CD14-positive monocyte (primary cell): ENCODE measurements at regions not wholly inside any gene's neighbourhood (a gene's known extent, or its start where the extent isn't known, plus 50 kb on each side); places are given as distances from the start of the nearest gene placed in this dataset.

Source experiments
- DNase-seq, 3 donors: peaks; one replicate each; pipeline ENCODE4 v3.0.0-alpha.2; 2011 to 2022
- H2AFZ ChIP-seq: 2 replicates; pipeline ENCODE4 v1.6.0; 2012; ENCODE audit warnings: mild to moderate bottlenecking, low read depth, low read length, inconsistent platforms; ENCODE audit not compliant: insufficient read depth, poor library complexity, severe bottlenecking
- H3K27ac ChIP-seq, 2 donors: 1 replicate in 1 of 2; 2 replicates in 1 of 2; pipeline ENCODE4 v1.5.1; 2012 to 2013; ENCODE audit warnings: low read length in 2 of 2, control low read depth in 1 of 2, inconsistent platforms in 1 of 2, low read depth in 1 of 2, mild to moderate bottlenecking in 1 of 2
- H3K27me3 ChIP-seq, 2 donors: one replicate each; pipeline versions ENCODE4 v1.6.0 to v1.6.1; 2011 to 2013; ENCODE audit warnings: low read length in 2 of 2; ENCODE audit not compliant: control insufficient read depth in 2 of 2, insufficient read depth in 2 of 2
- H3K36me3 ChIP-seq, 2 donors: replicated peaks in 1 of 2; 1 replicate in 1 of 2; 2 replicates in 1 of 2; pipeline versions ENCODE4 v1.5.1 to v1.6.1; 2012 to 2013; ENCODE audit warnings: low read length in 2 of 2, control low read depth in 1 of 2, inconsistent platforms in 1 of 2, mild to moderate bottlenecking in 1 of 2; ENCODE audit not compliant: insufficient read depth in 2 of 2, control insufficient read depth in 1 of 2
- H3K4me1 ChIP-seq, 2 donors: 1 replicate in 1 of 2; 2 replicates in 1 of 2; pipeline versions ENCODE4 v1.5.1 to v1.6.1; 2012 to 2013; ENCODE audit warnings: low read length in 2 of 2, control low read depth in 1 of 2, inconsistent platforms in 1 of 2, mild to moderate bottlenecking in 1 of 2, moderate library complexity in 1 of 2; ENCODE audit not compliant: insufficient read depth in 2 of 2, control insufficient read depth in 1 of 2
- H3K4me2 ChIP-seq: replicated peaks from 2 replicates; pipeline ENCODE3; 2012; ENCODE audit warnings: low read length, moderate library complexity, mild to moderate bottlenecking; ENCODE audit not compliant: poor library complexity, severe bottlenecking; ENCODE audit errors: extremely low read depth
- H3K4me3 ChIP-seq, 3 experiments: fragments of 200-600 bp in 1 of 3; sonication (generic) in 1 of 3; replicated peaks in 1 of 3; 1 replicate in 2 of 3; 2 replicates in 1 of 3; pipeline ENCODE4 v1.5.1; 2011 to 2013; ENCODE audit warnings: low read length in 3 of 3, mild to moderate bottlenecking in 3 of 3, control low read depth in 2 of 3, low read depth in 2 of 3, inconsistent platforms in 1 of 3, moderate library complexity in 1 of 3
- H3K79me2 ChIP-seq: 2 replicates; pipeline ENCODE4 v1.6.0; 2012; ENCODE audit warnings: mild to moderate bottlenecking, control low read depth, inconsistent platforms, low read length, moderate library complexity; ENCODE audit not compliant: insufficient read depth
- H3K9ac ChIP-seq: 2 replicates; pipeline ENCODE4 v1.6.0; 2017; ENCODE audit warnings: low read length, mild to moderate bottlenecking; ENCODE audit not compliant: insufficient read depth, poor library complexity, severe bottlenecking
- H3K9me3 ChIP-seq, 2 donors: replicated peaks in 1 of 2; 1 replicate in 1 of 2; 2 replicates in 1 of 2; pipeline versions ENCODE4 v1.5.1 to v1.6.1; 2012 to 2013; ENCODE audit warnings: low read length in 2 of 2, control low read depth in 1 of 2; ENCODE audit not compliant: control insufficient read depth in 1 of 2, insufficient read depth in 1 of 2
- H4K20me1 ChIP-seq: 2 replicates; pipeline ENCODE4 v1.6.0; 2012; ENCODE audit warnings: mild to moderate bottlenecking, low read length, control low read depth, moderate library complexity; ENCODE audit not compliant: insufficient read depth
- H3K27ac Mint-ChIP-seq, 7 donors: one replicate each; pipeline ENCODE4 v1.8.0; 2020; ENCODE audit warnings: mild to moderate bottlenecking in 7 of 7, mixed read lengths in 7 of 7, moderate library complexity in 6 of 7, inconsistent platforms in 2 of 7
- H3K27me3 Mint-ChIP-seq, 3 donors: one replicate each; pipeline ENCODE4 v1.8.0; 2021 to 2022; ENCODE audit warnings: low read depth in 3 of 3, mild to moderate bottlenecking in 3 of 3, mixed read lengths in 3 of 3, moderate library complexity in 3 of 3, inconsistent platforms in 1 of 3
- H3K36me3 Mint-ChIP-seq, 2 donors: one replicate each; pipeline ENCODE4 v1.8.0; 2020; ENCODE audit warnings: mixed read lengths in 2 of 2, inconsistent platforms in 1 of 2, mild to moderate bottlenecking in 1 of 2
- H3K4me1 Mint-ChIP-seq: one replicate; pipeline ENCODE4 v1.8.0; 2020; ENCODE audit warnings: mild to moderate bottlenecking, mixed read lengths
- H3K4me3 Mint-ChIP-seq, 2 donors: one replicate each; pipeline ENCODE4 v1.8.0; 2020; ENCODE audit warnings: mild to moderate bottlenecking in 2 of 2, mixed read lengths in 2 of 2, moderate library complexity in 1 of 2
- H3K9me3 Mint-ChIP-seq, 7 donors: one replicate each; pipeline ENCODE4 v1.8.0; 2020 to 2022; ENCODE audit warnings: mixed read lengths in 7 of 7, mild to moderate bottlenecking in 6 of 7, moderate library complexity in 6 of 7, inconsistent platforms in 2 of 7
- WGBS: methylation state at CpG from one replicate; pipeline ENCODE4 v1.1.5; 2013; ENCODE audit warnings: missing lambda C conversion rate; ENCODE audit not compliant: insufficient coverage; 5-methylcytosine and 5-hydroxymethylcytosine counted together
- intact Hi-C, 2 donors: fragments of 100-400 bp; cut with micrococcal nuclease; formaldehyde crosslinking; loops; one replicate each; pipeline versions ENCODE4 v1.15.0 to v1.15.1; 2023
- TF ChIP-seq, protein P1 (sequence below): fragments of 200-600 bp; IDR thresholded peaks from one replicate; pipeline ENCODE4 v1.8.0; 2022; ENCODE audit warnings: antibody characterized with exemption, mild to moderate bottlenecking

DNA sequence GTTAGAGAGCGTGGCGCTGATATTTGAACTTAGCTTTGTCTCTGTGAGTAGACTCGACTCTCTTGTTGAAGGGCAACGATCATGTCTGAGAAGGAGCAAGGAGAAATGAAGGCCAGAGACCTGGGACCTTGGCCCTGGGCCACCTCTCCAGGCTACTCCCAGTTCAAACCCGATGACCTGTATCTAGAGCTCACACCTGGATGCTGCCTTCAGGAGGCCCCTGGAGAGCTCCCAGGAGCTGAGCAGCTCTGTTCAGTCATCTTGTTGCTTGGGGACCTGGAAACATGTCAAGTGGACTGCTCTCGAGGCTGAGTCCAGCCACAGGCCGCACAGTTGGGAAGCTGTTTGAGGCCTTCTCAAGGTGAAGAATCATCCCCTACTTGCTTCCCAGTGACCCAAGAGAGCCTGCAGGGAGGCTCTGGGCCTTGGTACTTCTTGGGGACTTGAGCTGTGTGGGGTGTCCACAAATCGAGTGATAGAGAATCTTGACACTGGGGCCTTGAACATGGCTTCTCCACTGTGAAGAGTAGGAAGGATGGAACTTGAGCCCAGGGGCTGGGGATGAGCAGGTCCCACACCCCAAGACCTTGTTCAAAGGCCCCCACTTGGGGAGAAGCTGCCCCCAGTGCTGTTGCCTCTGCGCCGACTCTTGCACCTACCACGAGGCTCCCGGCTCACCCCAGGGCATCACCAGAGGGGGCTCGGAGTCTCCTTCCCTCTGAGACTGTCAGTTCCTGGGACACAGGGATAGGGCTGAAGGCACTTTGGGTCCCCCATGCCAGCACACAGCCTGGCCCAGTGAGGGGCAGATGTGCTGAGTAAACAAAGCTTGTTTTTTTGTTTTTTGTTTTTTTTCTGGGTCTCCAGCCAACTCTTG lies 112.1 kb downstream of the IRX5 start:
- Histone ChIP-seq H2AFZ (no peak overlapping the region), H4K20me1 (no peaks in the 10 kb centered on the region), H3K4me3 (no peak overlapping the region), H3K79me2 (no peaks in the 10 kb centered on the region), H3K27ac (no peak overlapping the region), H3K4me2 (no peak overlapping the region), H3K4me1 (no peaks in the 10 kb centered on the region), H3K9ac (no peak overlapping the region), H3K9me3 (no peaks in the 10 kb centered on the region), H3K36me3 (no peaks in the 10 kb centered on the region), H3K27me3 (no peaks in the 10 kb centered on the region)
- Mint-ChIP-seq H3K4me1 (no peaks in the 10 kb centered on the region), H3K9me3 (peaks cover 0 to 2% (median 0%) of the 10 kb centered on the region in 7 donors), H3K27ac (no peak overlapping the region), H3K36me3 (no peaks in the 10 kb centered on the region), H3K4me3 (no peak overlapping the region), H3K27me3 (peaks cover 5 to 11% (median 10%) of the 10 kb centered on the region in 3 donors)
- no peak for DNase-seq
- WGBS: 91% methylated on average over 11 of the region's 13 CpGs
- intact Hi-C loops: no loop called here
- TF ChIP-seq, protein P1, sequence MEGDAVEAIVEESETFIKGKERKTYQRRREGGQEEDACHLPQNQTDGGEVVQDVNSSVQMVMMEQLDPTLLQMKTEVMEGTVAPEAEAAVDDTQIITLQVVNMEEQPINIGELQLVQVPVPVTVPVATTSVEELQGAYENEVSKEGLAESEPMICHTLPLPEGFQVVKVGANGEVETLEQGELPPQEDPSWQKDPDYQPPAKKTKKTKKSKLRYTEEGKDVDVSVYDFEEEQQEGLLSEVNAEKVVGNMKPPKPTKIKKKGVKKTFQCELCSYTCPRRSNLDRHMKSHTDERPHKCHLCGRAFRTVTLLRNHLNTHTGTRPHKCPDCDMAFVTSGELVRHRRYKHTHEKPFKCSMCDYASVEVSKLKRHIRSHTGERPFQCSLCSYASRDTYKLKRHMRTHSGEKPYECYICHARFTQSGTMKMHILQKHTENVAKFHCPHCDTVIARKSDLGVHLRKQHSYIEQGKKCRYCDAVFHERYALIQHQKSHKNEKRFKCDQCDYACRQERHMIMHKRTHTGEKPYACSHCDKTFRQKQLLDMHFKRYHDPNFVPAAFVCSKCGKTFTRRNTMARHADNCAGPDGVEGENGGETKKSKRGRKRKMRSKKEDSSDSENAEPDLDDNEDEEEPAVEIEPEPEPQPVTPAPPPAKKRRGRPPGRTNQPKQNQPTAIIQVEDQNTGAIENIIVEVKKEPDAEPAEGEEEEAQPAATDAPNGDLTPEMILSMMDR: no peak

DNA sequence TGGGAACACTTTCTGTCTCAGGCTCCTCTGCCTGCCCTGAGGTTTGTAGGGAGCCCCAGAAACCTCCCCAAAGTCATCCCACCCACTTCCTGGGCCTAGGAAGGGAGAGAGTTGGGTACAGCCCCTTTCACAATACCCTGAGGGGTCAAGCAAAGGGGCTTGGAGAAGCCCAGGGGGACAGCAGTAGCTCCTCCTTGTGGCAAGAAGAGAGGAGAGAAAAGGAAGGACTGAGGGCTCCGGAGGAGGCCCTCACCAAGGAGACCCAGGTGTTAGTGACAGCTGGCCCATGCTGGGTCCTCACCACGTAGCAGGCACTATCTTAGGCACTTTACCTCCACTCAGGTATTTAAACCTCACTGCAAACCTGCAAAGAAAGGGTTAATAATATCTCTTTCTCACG lies 112.8 kb downstream of the IRX5 start:
- Histone ChIP-seq H3K9ac (no peak overlapping the region), H2AFZ (no peak overlapping the region), H4K20me1 (no peaks in the 10 kb centered on the region), H3K79me2 (no peaks in the 10 kb centered on the region), H3K4me1 (no peaks in the 10 kb centered on the region), H3K9me3 (no peaks in the 10 kb centered on the region), H3K36me3 (no peaks in the 10 kb centered on the region), H3K4me2 (no peak overlapping the region), H3K4me3 (no peak overlapping the region), H3K27ac (no peak overlapping the region), H3K27me3 (no peaks in the 10 kb centered on the region)
- H3K4me1 Mint-ChIP-seq: no peaks in the 10 kb centered on the region
- H3K9me3 Mint-ChIP-seq: peaks cover 0 to 2% (median 0%) of the 10 kb centered on the region in 7 donors
- H3K36me3 Mint-ChIP-seq: no peaks in the 10 kb centered on the region
- H3K27me3 Mint-ChIP-seq: peaks cover 5 to 11% (median 10%) of the 10 kb centered on the region in 3 donors
- WGBS: 29% methylated on average over 1 of the region's 3 CpGs
- no peak overlapping the region for H3K4me3 Mint-ChIP-seq
- DNase-seq: no peak
- H3K27ac Mint-ChIP-seq: no peak overlapping the region
- TF ChIP-seq, protein P1: no peak
- intact Hi-C loops: no loop called here
